SU-DHL-6 (cell line): ENCODE measurements at regions not wholly inside any gene's neighbourhood (a gene's known extent, or its start where the extent isn't known, plus 50 kb on each side); places are given as distances from the start of the nearest gene placed in this dataset.
"Not testable (repeated sequence)": the region's sequence is repeated elsewhere in the genome, so short reads cannot be mapped to it uniquely, and the experiment has no call there.

Experiments used
- H2AFZ ChIP-seq: fragments of 200-600 bp; sonication (generic); 2 replicates; pipeline ENCODE4 v1.6.1; 2014; ENCODE audit warnings: low read depth, mild to moderate bottlenecking, moderate library complexity, mixed read lengths, antibody characterized with exemption, low read length; ENCODE audit not compliant: severe bottlenecking
- H3F3A ChIP-seq: fragments of 200-600 bp; shearing (Covaris generic); 2 replicates; pipeline ENCODE4 v1.6.0; 2016; ENCODE audit warnings: antibody characterized with exemption, mild to moderate bottlenecking; ENCODE audit not compliant: insufficient read depth
- H3K27ac ChIP-seq: fragments of 200-600 bp; sonication (generic); 2 replicates; pipeline ENCODE4 v1.5.1; 2016; ENCODE audit warnings: low read depth, mild to moderate bottlenecking, low read length, moderate library complexity, mixed read lengths
- H3K27me3 ChIP-seq: fragments of 200-600 bp; sonication (generic), shearing (Covaris generic); 2 replicates; pipeline ENCODE4 v1.6.0; 2014; ENCODE audit warnings: mild to moderate bottlenecking, low read length
- H3K36me3 ChIP-seq: fragments of 200-600 bp; sonication (generic); 2 replicates; pipeline ENCODE4 v1.6.1; 2014; ENCODE audit warnings: mild to moderate bottlenecking, low read length, mixed read lengths
- H3K4me2 ChIP-seq: fragments of 300-600, 200-600 bp; shearing (Covaris generic), sonication (generic); 2 replicates; pipeline ENCODE4 v1.6.0; 2014; ENCODE audit warnings: low read length, low read depth, mild to moderate bottlenecking; ENCODE audit not compliant: poor library complexity, severe bottlenecking
- H3K4me3 ChIP-seq: fragments of 200-600 bp; sonication (generic); 2 replicates; pipeline ENCODE4 v1.5.1; 2014; ENCODE audit warnings: antibody characterized with exemption, low read length, mild to moderate bottlenecking, mixed read lengths; ENCODE audit not compliant: insufficient read depth, poor library complexity, severe bottlenecking
- H3K79me2 ChIP-seq: fragments of 200-600 bp; sonication (generic); 2 replicates; pipeline ENCODE4 v1.6.1; 2014; ENCODE audit warnings: mild to moderate bottlenecking, low read length, moderate library complexity; ENCODE audit not compliant: insufficient read depth
- H3K9ac ChIP-seq: fragments of 200-600 bp; sonication (generic); 2 replicates; pipeline ENCODE4 v1.7.0; 2014; ENCODE audit warnings: mild to moderate bottlenecking, low read length
- H3K9me2 ChIP-seq: fragments of 200-600 bp; sonication (generic); replicated peaks from 2 replicates; pipeline ENCODE4 v1.6.1; 2014; ENCODE audit warnings: low read length; ENCODE audit not compliant: insufficient read depth
- H3K9me3 ChIP-seq: fragments of 200-600 bp; sonication (generic); 2 replicates; pipeline ENCODE4 v1.6.1; 2014; ENCODE audit warnings: low read length, mixed read lengths; ENCODE audit not compliant: insufficient read depth
- H4K20me1 ChIP-seq: fragments of 200-600 bp; sonication (generic); 2 replicates; pipeline ENCODE4 v1.6.1; 2014; ENCODE audit warnings: low read depth, mild to moderate bottlenecking, antibody characterized with exemption, low read length, moderate library complexity, mixed read lengths
- EZH2phosphoT487 ChIP-seq: fragments of 200-600 bp; sonication (generic), shearing (Covaris generic); conservative IDR thresholded peaks from 2 replicates; pipeline ENCODE4 v1.6.1; 2018; ENCODE audit warnings: mild to moderate bottlenecking, antibody characterized with exemption, low read length, moderate library complexity, mixed read lengths
- TF ChIP-seq, protein P1 (sequence below): fragments of 200-600 bp; sonication (generic); IDR thresholded peaks from one replicate; pipeline ENCODE4 v1.5.1; 2017; ENCODE audit warnings: antibody characterized with exemption, mild to moderate bottlenecking, low read length, moderate library complexity; ENCODE audit not compliant: insufficient read depth, poor library complexity, severe bottlenecking

DNA sequence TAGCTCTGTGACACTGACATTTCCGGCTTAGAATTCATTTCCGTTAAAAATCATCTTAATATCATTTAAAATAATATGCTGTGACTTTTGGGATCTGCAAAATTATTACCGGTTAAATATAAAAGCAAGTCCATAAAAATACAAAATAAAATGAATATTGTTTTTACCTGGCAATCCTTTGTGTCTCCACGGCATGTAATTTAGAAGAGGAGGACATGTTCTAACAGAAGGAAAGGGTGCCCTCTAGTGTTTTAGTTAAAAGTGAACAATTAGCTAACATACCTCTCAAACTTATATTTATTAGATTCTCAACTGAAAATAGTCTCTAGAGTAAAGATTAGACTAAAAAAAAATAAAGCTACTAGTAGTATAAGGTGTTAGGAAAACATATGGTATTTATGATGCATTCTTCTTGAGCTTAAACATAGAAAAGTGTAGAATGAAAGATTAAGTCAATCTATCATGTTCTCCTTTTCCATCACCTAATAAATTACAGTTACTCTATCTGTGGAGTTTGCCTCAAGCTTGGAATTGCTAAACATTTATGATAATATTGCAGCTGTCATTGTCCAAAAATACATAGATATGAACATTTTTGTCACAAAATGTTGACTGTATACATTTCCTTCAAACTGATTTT is 676.7 kb upstream of the SPRY2 start:
- Histone ChIP-seq H3K9me3 (no peaks in the 10 kb centered on the region), H3K27me3 (no peaks in the 10 kb centered on the region), H4K20me1 (no peaks in the 10 kb centered on the region), H3K9ac (no peak overlapping the region), H3K27ac (no peak overlapping the region), H2AFZ (peak overlapping the region; percentile 7), H3K4me3 (no peak overlapping the region), H3K4me2 (peak overlapping the region; percentile 32), H3K36me3 (no peaks in the 10 kb centered on the region), H3F3A (no peaks in the 10 kb centered on the region), H3K79me2 (no peaks in the 10 kb centered on the region), H3K9me2 (no peaks in the 10 kb centered on the region)
- TF ChIP-seq EZH2phosphoT487: no peak
- TF ChIP-seq, protein P1, sequence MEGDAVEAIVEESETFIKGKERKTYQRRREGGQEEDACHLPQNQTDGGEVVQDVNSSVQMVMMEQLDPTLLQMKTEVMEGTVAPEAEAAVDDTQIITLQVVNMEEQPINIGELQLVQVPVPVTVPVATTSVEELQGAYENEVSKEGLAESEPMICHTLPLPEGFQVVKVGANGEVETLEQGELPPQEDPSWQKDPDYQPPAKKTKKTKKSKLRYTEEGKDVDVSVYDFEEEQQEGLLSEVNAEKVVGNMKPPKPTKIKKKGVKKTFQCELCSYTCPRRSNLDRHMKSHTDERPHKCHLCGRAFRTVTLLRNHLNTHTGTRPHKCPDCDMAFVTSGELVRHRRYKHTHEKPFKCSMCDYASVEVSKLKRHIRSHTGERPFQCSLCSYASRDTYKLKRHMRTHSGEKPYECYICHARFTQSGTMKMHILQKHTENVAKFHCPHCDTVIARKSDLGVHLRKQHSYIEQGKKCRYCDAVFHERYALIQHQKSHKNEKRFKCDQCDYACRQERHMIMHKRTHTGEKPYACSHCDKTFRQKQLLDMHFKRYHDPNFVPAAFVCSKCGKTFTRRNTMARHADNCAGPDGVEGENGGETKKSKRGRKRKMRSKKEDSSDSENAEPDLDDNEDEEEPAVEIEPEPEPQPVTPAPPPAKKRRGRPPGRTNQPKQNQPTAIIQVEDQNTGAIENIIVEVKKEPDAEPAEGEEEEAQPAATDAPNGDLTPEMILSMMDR: peak; percentile 60

DNA sequence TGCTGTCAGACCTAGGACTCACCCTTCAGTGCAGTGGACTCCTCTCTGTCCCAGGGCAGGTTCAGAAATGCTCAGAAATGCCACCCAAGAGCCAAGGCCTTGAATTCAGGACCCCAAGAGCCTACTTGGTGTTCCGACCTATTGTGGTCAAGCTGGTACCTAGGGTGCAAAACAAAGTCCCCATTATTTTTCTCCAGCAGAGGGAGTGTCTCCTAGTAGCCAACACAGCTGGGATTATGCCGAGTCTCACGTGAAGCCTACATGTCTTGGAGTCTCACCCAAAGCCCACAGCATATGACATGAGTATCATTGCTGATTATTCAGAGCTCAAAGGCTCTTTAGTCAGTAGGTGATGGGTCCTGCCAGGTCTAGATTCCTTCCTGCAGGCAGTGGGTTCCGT is 671.1 kb upstream of the SPRY2 start:
- no peaks in the 10 kb centered on the region for H3K9me3 ChIP-seq
- H3K79me2 ChIP-seq: no peaks in the 10 kb centered on the region
- H4K20me1 ChIP-seq: no peaks in the 10 kb centered on the region
- H3F3A ChIP-seq: no peaks in the 10 kb centered on the region
- H3K4me3 ChIP-seq: no peak overlapping the region
- H3K4me2 ChIP-seq: no peak overlapping the region
- H3K36me3 ChIP-seq: no peaks in the 10 kb centered on the region
- TF ChIP-seq, protein P1: no peak
- no peak for TF ChIP-seq EZH2phosphoT487
- H3K9ac ChIP-seq: no peak overlapping the region
- no peak overlapping the region for H3K27ac ChIP-seq
- H2AFZ ChIP-seq: no peak overlapping the region
- H3K27me3 ChIP-seq: no peaks in the 10 kb centered on the region
- no peaks in the 10 kb centered on the region for H3K9me2 ChIP-seq

DNA sequence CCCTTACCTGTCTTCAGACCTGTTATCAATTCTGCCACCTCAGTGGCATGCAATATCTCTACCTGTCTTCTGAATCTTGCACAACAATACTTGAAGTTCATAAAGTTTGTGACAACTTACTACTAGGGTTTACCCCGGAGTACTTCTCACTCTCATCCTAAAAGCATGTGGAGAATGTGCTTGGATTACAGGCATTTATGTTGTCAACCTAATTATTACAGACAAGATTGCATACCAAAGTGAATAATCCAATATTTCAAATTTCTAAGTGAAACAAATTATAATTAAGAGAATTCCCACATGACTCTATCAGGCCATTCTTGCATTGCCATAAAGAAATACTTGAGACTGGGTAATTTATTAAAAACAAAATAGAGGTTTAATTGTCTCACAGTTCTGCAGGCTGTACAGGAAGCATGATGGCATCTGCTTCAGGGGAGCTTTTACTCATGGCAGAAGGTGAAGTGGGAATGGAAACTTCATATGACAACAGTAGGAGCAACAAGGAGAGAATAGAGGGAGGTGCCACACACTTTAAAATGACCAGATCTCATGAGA is 661.0 kb upstream of the SPRY2 start:
- H3F3A ChIP-seq: no peaks in the 10 kb centered on the region
- no peak overlapping the region for H3K4me2 ChIP-seq
- TF ChIP-seq, protein P1: no peak
- TF ChIP-seq EZH2phosphoT487: no peak
- H3K4me3 ChIP-seq: no peak overlapping the region
- no peak overlapping the region for H3K9ac ChIP-seq
- H3K36me3 ChIP-seq: no peaks in the 10 kb centered on the region
- no peaks in the 10 kb centered on the region for H3K79me2 ChIP-seq
- H2AFZ ChIP-seq: no peak overlapping the region
- H3K27ac ChIP-seq: no peak overlapping the region
- H3K9me2 ChIP-seq: no peaks in the 10 kb centered on the region
- H3K9me3 ChIP-seq: no peaks in the 10 kb centered on the region
- H4K20me1 ChIP-seq: no peaks in the 10 kb centered on the region
- no peaks in the 10 kb centered on the region for H3K27me3 ChIP-seq

DNA sequence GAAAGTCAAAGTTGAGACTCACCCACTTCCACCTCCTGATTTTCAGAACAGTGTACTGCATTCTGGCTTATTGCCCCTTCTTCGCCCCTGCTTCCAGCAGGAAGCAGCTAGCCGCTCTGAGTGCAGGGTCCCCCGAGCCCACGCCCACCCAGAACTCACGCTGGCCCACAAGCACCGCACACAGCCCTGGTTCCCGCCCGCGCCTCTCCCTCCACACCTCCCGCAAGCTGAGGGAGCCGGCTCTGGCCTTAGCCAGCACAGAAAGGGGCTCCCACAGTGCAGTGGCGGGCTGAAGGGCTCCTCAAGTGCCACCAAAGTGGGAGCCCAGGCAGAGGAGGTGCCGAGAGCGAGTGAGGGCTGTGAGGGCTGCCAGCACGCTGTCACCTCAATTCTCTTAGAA is 657.7 kb upstream of the SPRY2 start:
- H3K36me3 ChIP-seq, H2AFZ ChIP-seq, H3K27me3 ChIP-seq, H3K27ac ChIP-seq, H3F3A ChIP-seq, H3K4me3 ChIP-seq, H4K20me1 ChIP-seq, H3K9me3 ChIP-seq, H3K9ac ChIP-seq, H3K9me2 ChIP-seq, H3K4me2 ChIP-seq, H3K79me2 ChIP-seq: not testable (repeated sequence)
